HEK293 (cell line): ENCODE measurements at regions not wholly inside any gene's neighbourhood (a gene's known extent, or its start where the extent isn't known, plus 50 kb on each side); places are given as distances from the start of the nearest gene placed in this dataset.

Source experiments
- CTCF ChIA-PET: fragments of 350-600 bp; formaldehyde crosslinking; extraction: SDS; loops from one replicate; lab custom pipeline; 2021; ENCODE audit warnings: antibody characterized with exemption; lab: Yijun Ruan, JAX
- POLR2A ChIA-PET: fragments of 300-600 bp; formaldehyde crosslinking; extraction: SDS; loops from one replicate; lab custom pipeline; 2020; ENCODE audit warnings: antibody characterized with exemption, inconsistent platforms; lab: Yijun Ruan, JAX
- H3K27ac ChIP-seq: fragments of 200-500 bp; sonication (Bioruptor generic); 2 replicates; pipeline ENCODE4 v1.5.1; 2014; ENCODE audit warnings: low read depth, low read length, control low read depth, inconsistent platforms; ENCODE audit errors: extremely low read depth
- H3K36me3 ChIP-seq, 2 experiments: fragments of 200-500 bp in 1 of 2; sonication (Bioruptor generic) in 1 of 2; 1 replicate in 1 of 2; 2 replicates in 1 of 2; pipeline ENCODE4 v1.5.1; 2014 to 2017; ENCODE audit warnings: inconsistent platforms in 2 of 2, low read length in 2 of 2; ENCODE audit not compliant: control insufficient read depth in 2 of 2, insufficient read depth in 1 of 2
- H3K4me1 ChIP-seq: fragments of 200-500 bp; sonication (Bioruptor generic); 2 replicates; pipeline ENCODE4 v1.5.1; 2014; ENCODE audit warnings: mild to moderate bottlenecking, low read length, inconsistent platforms; ENCODE audit not compliant: control insufficient read depth, insufficient read depth
- H3K4me3 ChIP-seq: 2 replicates; pipeline ENCODE4 v1.5.1; 2011; ENCODE audit warnings: low read depth, mild to moderate bottlenecking, control low read depth, low read length, moderate library complexity
- H3K9me3 ChIP-seq: fragments of 200-500 bp; sonication (Bioruptor generic); 2 replicates; pipeline ENCODE4 v1.5.1; 2014; ENCODE audit warnings: low read depth, low read length, inconsistent platforms; ENCODE audit not compliant: control insufficient read depth, insufficient read depth
- BCL11A ChIP-seq: fragments of 450-650 bp; formaldehyde crosslinking; IDR thresholded peaks from 2 replicates; pipeline ENCODE4 v1.5.1; 2016; ENCODE audit warnings: low read depth, missing biosample characterization, missing genetic modification characterization
- GLI2 ChIP-seq: fragments of 450-650 bp; formaldehyde crosslinking; IDR thresholded peaks from 2 replicates; pipeline ENCODE4; 2017; ENCODE audit warnings: missing biosample characterization, missing genetic modification characterization, low read depth, borderline replicate concordance
- KLF1 ChIP-seq: fragments of 450-650 bp; formaldehyde crosslinking; IDR thresholded peaks from 2 replicates; pipeline ENCODE4 v1.5.1; 2016; ENCODE audit warnings: missing biosample characterization, missing genetic modification characterization
- KLF7 ChIP-seq: fragments of 450-650 bp; formaldehyde crosslinking; IDR thresholded peaks from 2 replicates; pipeline ENCODE4 v1.5.1; 2016; ENCODE audit warnings: missing biosample characterization, missing genetic modification characterization, borderline replicate concordance
- WT1 ChIP-seq: fragments of 450-650 bp; formaldehyde crosslinking; IDR thresholded peaks from 2 replicates; pipeline ENCODE4 v1.5.1; 2016; ENCODE audit warnings: missing biosample characterization, missing genetic modification characterization
- ZFHX2 ChIP-seq: fragments of 450-650 bp; formaldehyde crosslinking; conservative IDR thresholded peaks from 2 replicates; pipeline ENCODE4 v1.5.1; 2016; ENCODE audit warnings: missing biosample characterization, missing genetic modification characterization
- ZNF132 ChIP-seq: fragments of 450-650 bp; formaldehyde crosslinking; IDR thresholded peaks from 2 replicates; pipeline ENCODE4 v1.5.1; 2017; ENCODE audit warnings: missing biosample characterization, missing genetic modification characterization, borderline replicate concordance
- ZNF133 ChIP-seq: fragments of 450-650 bp; formaldehyde crosslinking; IDR thresholded peaks from 2 replicates; pipeline ENCODE4 v1.5.1; 2016; ENCODE audit warnings: missing biosample characterization, missing genetic modification characterization
- ZNF16 ChIP-seq: fragments of 450-650 bp; formaldehyde crosslinking; IDR thresholded peaks from 2 replicates; pipeline ENCODE4 v1.5.1; 2016; ENCODE audit warnings: low read depth, missing biosample characterization, missing genetic modification characterization
- ZNF239 ChIP-seq: fragments of 450-650 bp; formaldehyde crosslinking; IDR thresholded peaks from 2 replicates; pipeline ENCODE4 v1.5.1; 2016; ENCODE audit warnings: missing biosample characterization, missing genetic modification characterization
- ZNF335 ChIP-seq: fragments of 450-650 bp; formaldehyde crosslinking; conservative IDR thresholded peaks from 2 replicates; pipeline ENCODE4 v1.5.1; 2016; ENCODE audit warnings: missing biosample characterization, missing genetic modification characterization
- ZNF404 ChIP-seq: fragments of 450-650 bp; formaldehyde crosslinking; IDR thresholded peaks from 2 replicates; pipeline ENCODE4 v1.5.1; 2017; ENCODE audit warnings: missing biosample characterization, missing genetic modification characterization
- ZNF48 ChIP-seq: fragments of 450-650 bp; formaldehyde crosslinking; IDR thresholded peaks from 2 replicates; pipeline ENCODE4 v1.5.1; 2016; ENCODE audit warnings: missing biosample characterization, missing genetic modification characterization
- ZNF514 ChIP-seq: fragments of 450-650 bp; formaldehyde crosslinking; IDR thresholded peaks from 2 replicates; pipeline ENCODE4 v1.5.1; 2016; ENCODE audit warnings: missing biosample characterization, missing genetic modification characterization
- ZNF548 ChIP-seq: fragments of 450-650 bp; formaldehyde crosslinking; IDR thresholded peaks from 2 replicates; pipeline ENCODE4 v1.5.1; 2016; ENCODE audit warnings: missing biosample characterization, missing genetic modification characterization
- ZNF629 ChIP-seq: fragments of 450-650 bp; formaldehyde crosslinking; IDR thresholded peaks from 2 replicates; pipeline ENCODE4 v1.5.1; 2017; ENCODE audit warnings: missing biosample characterization, missing genetic modification characterization
- TF ChIP-seq, protein P1 (sequence below): fragments of 450-650 bp; formaldehyde crosslinking; IDR thresholded peaks from 2 replicates; pipeline ENCODE4 v1.5.1; 2016; ENCODE audit warnings: missing biosample characterization, missing genetic modification characterization
- TF ChIP-seq, protein P2 (sequence below): fragments of 450-650 bp; formaldehyde crosslinking; IDR thresholded peaks from 2 replicates; pipeline ENCODE4 v1.5.1; 2016; ENCODE audit warnings: missing biosample characterization, missing genetic modification characterization
- TF ChIP-seq, protein P3 (sequence below): fragments of 450-650 bp; formaldehyde crosslinking; IDR thresholded peaks from 2 replicates; pipeline ENCODE4 v1.5.1; 2016; ENCODE audit warnings: missing biosample characterization, missing genetic modification characterization, borderline replicate concordance

DNA sequence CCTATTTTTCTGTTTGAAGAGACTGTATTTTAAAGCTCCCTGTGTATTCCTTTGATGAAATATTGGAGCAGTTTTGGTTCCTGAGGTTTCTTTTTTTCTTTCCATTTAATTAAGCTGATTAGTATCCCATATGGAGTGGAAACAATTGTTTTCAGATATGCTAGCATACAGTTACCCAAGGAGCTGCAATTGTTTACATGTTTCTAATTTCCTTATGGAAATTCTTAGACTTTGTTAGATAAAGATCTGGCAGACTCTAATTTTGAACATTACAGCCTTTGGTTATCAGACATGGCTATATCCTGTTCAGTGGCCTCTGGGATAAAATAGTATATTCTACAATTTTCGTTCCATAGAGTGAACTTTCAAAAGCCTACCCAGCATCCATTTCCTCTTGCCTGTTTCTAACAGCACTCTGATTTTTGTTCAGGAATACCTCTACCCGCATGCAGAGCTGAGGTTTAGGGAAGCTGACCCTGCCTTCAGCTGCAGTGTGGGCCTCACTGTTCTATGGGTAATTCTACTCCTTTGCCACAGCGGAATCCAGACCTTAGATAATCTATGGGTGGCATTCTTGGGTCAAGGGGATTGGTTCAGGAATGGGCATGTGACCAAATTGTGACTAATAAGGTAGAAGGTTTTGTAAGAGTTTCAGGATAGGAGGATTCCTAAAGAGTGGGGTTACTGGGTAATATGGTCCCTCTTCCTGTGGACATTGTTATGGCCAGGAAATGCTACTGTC lies 161.1 kb upstream of the ANKRD28 start (continued):
- TF ChIP-seq, protein P1, sequence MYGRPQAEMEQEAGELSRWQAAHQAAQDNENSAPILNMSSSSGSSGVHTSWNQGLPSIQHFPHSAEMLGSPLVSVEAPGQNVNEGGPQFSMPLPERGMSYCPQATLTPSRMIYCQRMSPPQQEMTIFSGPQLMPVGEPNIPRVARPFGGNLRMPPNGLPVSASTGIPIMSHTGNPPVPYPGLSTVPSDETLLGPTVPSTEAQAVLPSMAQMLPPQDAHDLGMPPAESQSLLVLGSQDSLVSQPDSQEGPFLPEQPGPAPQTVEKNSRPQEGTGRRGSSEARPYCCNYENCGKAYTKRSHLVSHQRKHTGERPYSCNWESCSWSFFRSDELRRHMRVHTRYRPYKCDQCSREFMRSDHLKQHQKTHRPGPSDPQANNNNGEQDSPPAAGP = no peak
- TF ChIP-seq ZNF133 (no peak), ZNF514 (tag by site-specific recombination) (no peak), WT1 (tag by site-specific recombination) (no peak), ZNF239 (tag by site-specific recombination) (no peak), ZNF629 (tag by site-specific recombination) (no peak)

DNA sequence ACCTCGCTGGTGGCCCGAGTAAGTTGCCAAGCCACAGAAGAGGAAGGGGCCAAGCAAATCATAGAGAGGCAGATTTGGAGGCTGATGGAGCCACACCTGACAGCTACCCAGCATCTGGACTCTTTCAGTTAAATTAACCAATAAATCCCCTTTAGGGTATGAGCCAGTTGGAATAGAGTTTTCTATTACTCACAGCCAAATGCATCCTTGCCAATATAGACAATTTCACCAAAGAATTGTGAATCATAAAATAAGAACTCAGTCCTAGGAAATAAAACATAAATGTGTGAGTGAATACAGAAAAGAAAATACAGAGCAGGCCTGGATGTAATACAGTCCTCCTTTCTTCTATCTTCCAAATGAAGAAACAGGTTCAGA lies 161.6 kb upstream of the ANKRD28 start:
- POLR2A ChIA-PET = no interaction called here
- TF ChIP-seq KLF1 (tag by site-specific recombination) = no peak
- TF ChIP-seq ZNF132 (tag by site-specific recombination) = no peak
- no peak for TF ChIP-seq ZNF133
- TF ChIP-seq ZNF404 (tag by site-specific recombination) = no peak
- TF ChIP-seq ZNF548 (tag by site-specific recombination) = no peak
- TF ChIP-seq BCL11A (tag by site-specific recombination) = no peak
- TF ChIP-seq, protein P2, sequence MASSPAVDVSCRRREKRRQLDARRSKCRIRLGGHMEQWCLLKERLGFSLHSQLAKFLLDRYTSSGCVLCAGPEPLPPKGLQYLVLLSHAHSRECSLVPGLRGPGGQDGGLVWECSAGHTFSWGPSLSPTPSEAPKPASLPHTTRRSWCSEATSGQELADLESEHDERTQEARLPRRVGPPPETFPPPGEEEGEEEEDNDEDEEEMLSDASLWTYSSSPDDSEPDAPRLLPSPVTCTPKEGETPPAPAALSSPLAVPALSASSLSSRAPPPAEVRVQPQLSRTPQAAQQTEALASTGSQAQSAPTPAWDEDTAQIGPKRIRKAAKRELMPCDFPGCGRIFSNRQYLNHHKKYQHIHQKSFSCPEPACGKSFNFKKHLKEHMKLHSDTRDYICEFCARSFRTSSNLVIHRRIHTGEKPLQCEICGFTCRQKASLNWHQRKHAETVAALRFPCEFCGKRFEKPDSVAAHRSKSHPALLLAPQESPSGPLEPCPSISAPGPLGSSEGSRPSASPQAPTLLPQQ (tag by site-specific recombination) = no peak
- no peak for TF ChIP-seq ZNF16 (tag by site-specific recombination)
- TF ChIP-seq, protein P3, sequence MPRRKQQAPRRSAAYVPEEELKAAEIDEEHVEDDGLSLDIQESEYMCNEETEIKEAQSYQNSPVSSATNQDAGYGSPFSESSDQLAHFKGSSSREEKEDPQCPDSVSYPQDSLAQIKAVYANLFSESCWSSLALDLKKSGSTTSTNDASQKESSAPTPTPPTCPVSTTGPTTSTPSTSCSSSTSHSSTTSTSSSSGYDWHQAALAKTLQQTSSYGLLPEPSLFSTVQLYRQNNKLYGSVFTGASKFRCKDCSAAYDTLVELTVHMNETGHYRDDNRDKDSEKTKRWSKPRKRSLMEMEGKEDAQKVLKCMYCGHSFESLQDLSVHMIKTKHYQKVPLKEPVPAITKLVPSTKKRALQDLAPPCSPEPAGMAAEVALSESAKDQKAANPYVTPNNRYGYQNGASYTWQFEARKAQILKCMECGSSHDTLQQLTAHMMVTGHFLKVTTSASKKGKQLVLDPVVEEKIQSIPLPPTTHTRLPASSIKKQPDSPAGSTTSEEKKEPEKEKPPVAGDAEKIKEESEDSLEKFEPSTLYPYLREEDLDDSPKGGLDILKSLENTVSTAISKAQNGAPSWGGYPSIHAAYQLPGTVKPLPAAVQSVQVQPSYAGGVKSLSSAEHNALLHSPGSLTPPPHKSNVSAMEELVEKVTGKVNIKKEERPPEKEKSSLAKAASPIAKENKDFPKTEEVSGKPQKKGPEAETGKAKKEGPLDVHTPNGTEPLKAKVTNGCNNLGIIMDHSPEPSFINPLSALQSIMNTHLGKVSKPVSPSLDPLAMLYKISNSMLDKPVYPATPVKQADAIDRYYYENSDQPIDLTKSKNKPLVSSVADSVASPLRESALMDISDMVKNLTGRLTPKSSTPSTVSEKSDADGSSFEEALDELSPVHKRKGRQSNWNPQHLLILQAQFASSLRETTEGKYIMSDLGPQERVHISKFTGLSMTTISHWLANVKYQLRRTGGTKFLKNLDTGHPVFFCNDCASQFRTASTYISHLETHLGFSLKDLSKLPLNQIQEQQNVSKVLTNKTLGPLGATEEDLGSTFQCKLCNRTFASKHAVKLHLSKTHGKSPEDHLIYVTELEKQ = no peak
- TF ChIP-seq GLI2 (tag by site-specific recombination) = no peak
- TF ChIP-seq KLF7 (tag by site-specific recombination) = no peak
- no peak for TF ChIP-seq ZNF335 (tag by site-specific recombination)
- no peak for TF ChIP-seq ZFHX2 (tag by site-specific recombination)
- no peak for TF ChIP-seq ZNF48 (tag by site-specific recombination)
- H3K9me3 ChIP-seq = no peaks in the 10 kb centered on the region
- CTCF ChIA-PET = interaction anchor here (4.2 kb wide), 1 partner anchor 15 kb away, joined by 13 read pairs; no protein-coding TSS in a partner anchor
- no peaks in the 10 kb centered on the region for H3K36me3 ChIP-seq
- no peak overlapping the region for H3K27ac ChIP-seq
- H3K4me1 ChIP-seq = no peaks in the 10 kb centered on the region
- no peak overlapping the region for H3K4me3 ChIP-seq
